PC-9 (cell line): ENCODE measurements at regions not wholly inside any gene's neighbourhood (a gene's known extent, or its start where the extent isn't known, plus 50 kb on each side); places are given as distances from the start of the nearest gene placed in this dataset.

Source experiments
- CTCF ChIP-seq: fragments of 200-600 bp; sonication (generic); conservative IDR thresholded peaks from 2 replicates; pipeline ENCODE4 v1.6.1; 2017; ENCODE audit warnings: mixed run types, antibody characterized with exemption, mild to moderate bottlenecking, moderate library complexity
- EZH2 ChIP-seq: fragments of 200-600 bp; sonication (generic); IDR thresholded peaks from 2 replicates; pipeline ENCODE4 v1.8.0; 2017; ENCODE audit warnings: antibody characterized with exemption, low read depth

- TF ChIP-seq EZH2 (no peak), CTCF (no peak)
These were observed 124.9 kb upstream of the ZNF608 start for GRCh38 chr5:124871303-124871702.
